ENCODE measurements at regions not wholly inside any gene's neighbourhood (a gene's known extent, or its start where the extent isn't known, plus 50 kb on each side); places are given as distances from the start of the nearest gene placed in this dataset.
"Not testable (repeated sequence)": the region's sequence is repeated elsewhere in the genome, so short reads cannot be mapped to it uniquely, and the experiment has no call there.

GRCh38 chr5:165035520-165035919 lies 1530.1 kb downstream of the MAT2B start:
- DNase-seq, result no peak

- no peak for DNase-seq
Observed at GRCh38 chr5:165039748-165040147, 1534.3 kb downstream of the MAT2B start.

GRCh38 chr5:165045941-165046340 lies 1540.5 kb downstream of the MAT2B start:
- DNase-seq, result not testable (repeated sequence)

DNA sequence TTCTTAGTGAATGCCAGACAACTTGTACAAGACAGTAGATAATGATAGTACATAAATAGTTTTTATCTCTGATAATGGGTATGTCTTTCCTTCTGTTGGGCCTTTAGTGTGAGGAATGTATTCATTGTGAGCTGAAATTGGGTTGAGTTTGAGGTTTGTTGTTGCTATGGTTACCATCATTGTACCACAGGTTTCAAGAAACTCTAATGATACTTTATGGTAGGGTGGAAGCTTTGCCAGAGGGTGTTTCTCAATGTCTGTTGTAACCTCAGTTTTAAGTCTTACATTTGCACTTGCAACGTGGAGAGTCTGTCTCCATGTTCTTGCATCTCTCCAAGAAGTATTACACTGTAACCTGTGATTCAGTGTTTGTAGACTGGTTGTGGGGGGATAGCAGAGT lies 1550.1 kb downstream of the MAT2B start:
- DNase-seq, result no peak

DNA sequence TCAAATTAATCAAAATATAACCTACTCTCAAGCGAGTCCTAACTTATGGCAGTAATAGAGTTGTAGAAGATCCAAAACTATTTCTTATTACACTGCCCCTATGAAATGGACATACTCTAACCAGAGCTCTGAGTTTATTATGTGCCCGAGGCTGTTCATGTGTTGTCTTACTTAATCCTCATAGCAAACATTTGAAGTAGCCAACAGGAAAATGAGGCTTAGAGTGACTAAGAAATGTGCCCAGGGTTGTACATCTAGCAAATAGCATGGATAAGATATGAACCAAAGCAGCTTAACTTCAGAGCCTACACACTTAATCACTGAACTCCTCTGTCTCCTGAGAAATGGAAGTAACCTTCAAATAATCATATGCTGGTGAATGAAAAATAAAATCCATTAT lies 1551.7 kb downstream of the MAT2B start:
- no peak for DNase-seq

DNA sequence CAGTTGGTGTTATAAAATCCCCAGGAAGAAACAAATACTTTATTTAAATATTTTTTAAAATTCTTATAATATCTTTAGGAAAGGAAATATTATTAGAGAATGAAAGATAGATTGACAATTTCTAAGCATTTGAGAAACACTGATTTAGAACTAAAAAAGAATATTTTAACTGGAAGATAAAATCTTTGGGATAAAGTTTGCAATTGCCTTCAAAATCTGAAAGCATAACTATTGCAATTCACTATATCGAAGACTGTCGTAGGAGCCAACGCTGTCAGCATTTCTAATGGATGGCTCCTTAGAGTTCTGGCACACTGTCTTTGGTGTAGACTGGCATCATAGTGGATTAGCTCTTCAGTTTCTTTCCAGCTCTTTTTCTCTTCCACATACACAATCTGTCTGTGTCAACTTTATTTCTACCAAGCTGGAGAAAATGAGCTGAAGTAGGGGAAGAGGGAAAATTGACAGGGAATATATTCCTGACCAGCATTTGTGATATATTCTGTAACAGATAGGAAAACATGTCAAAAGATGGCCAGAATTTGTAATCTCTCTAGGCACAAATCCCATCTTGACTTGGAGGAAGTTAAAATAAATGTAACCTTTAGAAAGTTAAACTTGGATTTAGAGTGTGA lies 1561.4 kb downstream of the MAT2B start:
- no peak for DNase-seq

DNA sequence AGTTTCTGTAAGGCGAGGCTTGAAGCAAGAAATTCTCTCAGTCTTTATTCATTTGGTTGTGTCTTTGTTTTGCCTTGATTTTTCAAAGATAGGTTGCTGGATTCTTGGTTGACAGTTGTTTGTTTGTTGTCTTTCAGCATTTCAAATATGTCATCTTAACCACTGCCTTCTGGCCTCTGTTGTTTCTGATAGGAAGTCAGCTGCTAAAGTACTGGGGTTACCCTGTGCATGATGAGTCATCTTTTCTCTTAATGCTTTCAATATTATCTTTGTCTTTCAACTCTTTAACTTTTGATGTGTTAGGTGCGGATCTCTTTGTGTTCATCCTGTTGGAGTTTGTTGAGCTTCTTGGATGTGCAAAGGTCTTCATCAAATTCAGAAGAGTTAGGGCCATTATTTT lies 1571.3 kb downstream of the MAT2B start:
- no peak for DNase-seq

DNA sequence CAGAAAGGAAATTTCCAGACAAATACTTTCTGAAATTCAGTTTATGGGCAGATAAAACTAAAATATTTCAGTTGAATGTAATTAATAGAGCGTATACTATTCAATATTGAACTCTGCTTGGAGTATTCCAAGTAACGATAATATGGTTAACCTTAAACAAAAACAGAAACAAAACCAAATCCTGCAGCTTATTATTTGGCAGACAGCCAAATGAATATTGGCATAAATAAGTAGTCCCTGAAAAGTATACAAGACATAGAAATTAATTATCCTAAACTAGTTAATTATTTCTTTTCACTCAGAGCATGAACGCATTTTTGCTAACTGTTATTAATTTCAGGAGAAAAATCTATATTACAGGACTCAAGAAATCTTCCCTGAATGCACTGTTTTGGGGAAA lies 1574.0 kb downstream of the MAT2B start:
- DNase-seq, result no peak

DNA sequence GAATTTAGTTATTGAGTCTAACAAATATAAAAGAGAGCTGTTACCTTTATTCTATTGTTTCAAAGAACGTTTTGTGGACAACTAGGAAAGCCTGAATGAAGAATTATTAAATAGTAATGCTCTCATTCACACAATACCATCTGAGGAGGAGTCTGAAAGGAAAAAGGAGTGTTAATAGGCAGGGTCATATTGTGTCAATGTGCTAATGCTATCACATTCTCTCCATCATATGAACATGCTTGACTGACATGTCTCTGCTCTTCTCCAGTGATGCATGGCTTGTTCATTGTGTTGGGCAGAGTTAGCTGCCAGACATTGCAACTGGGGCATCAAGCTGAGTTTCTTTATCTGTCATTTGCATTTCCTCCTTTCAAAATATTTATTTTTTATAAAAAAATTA lies 1578.0 kb downstream of the MAT2B start:
- DNase-seq, result no peak

DNA sequence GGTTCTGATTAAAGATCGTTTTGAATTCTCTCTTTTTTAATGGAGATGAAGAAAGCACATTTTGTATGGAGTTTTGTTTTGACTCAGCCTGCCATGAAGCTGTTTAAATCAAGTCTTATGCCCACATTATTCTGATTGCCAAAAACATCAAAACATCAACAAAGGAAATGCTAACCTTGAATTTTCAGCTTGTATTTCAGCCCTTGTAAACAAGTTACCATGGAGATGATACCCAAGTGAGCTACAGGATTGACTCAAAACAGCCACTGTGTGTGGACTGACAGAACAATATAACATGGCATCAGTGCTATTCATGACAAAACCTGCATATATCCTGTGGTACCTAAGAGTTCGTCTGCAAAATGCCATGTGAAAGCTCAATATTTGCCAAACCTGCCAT lies 1581.0 kb downstream of the MAT2B start:
- no peak for DNase-seq

- DNase-seq, result no peak
Observed at GRCh38 chr5:165094782-165095181, 1589.4 kb downstream of the MAT2B start.

- DNase-seq, result no peak
Observed at GRCh38 chr5:165101709-165102108, 1596.3 kb downstream of the MAT2B start.

DNA sequence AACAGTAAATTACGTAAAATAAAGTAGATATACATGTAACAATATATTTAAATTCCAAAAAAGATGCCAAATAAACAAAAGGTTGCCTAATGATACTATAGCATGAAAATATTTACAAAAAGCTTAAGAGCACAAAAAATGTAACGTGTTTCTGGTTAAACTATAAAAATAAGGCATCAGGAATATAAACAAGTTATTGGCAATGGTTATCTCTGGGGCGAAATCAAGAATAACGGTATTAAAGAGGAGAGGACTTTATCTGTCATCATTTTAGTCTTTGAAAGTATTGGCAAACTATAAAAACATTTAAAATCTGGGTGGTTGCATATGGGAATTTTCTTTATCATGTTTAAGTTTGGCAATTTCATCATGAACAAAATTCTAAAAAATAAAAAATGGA lies 1599.2 kb downstream of the MAT2B start:
- DNase-seq, result no peak

DNA sequence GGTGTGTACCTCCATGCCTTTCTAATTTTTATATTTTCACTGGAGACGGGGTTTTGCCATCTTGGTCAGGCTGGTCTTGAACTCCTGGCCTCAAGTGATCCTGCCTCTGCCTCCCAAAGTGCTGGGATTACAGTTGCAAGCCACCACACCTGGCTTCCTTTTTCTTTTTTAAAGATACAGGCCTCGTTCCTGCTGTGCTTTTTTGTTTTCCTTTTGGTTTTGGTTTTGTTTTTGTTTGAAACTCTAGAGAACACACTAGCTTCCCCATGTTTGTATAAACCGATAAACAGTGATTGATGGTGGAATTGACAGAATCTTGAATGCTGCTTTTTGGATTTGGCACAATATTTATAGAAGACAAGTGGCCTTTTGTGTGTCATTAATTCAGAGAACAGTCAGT lies 1603.4 kb downstream of the MAT2B start:
- DNase-seq, result no peak

DNA sequence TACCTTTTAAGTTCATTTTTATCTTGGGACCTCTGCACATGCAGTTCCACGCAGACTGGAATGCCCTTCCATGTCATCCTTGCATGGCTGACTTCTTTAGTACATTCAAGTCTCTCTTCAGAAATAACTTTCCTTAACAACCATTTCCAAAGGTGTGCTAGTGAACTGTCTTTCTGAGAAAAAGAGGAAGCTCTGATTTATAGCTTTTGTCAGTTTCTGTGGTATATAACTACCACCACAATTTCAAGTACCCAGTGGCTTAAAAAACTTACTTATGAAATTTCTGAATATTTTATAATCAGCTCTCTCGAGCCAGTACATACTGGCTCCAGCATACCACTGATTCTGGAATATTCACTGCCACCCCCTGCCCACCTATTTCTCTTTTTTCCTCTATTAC lies 1613.8 kb downstream of the MAT2B start:
- DNase-seq, result no peak

- no peak for DNase-seq
Observed at GRCh38 chr5:165126598-165126997, 1621.2 kb downstream of the MAT2B start.

DNA sequence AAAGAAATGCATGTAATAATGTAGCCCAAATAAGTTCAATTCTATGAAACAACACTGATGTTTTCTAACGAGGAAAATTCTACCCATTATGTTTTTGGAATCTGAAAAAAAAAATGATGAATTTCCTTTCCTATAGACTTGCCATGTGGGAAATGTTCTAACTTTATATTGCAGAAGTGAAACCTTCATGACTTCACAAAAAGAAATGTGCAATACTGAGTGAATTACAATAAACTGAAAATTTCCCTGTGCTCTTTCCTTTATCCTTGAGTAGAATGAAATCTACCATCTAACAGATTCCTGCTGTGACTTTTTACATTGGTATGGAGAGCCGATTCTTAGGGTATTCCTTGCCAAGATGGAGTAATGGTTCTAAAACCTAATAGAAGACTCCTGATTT lies 1622.5 kb downstream of the MAT2B start:
- no peak for DNase-seq

DNA sequence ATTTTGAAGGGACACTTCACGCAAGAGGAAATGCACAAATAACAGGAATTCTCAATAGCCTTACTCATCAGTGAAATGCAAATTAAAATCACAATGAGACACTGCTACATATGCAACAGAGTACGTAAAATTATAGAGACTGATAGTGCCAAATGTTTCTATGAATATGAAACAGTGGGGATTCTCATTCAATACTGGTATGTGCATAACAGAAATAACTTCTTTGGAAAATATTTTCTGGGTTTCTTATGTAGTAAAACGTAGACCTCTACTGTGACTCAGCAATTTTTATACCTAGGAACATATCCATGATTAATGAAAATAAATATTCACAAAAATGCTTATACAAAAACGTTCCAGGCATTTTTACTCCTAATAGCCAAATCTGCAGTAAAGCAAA lies 1625.2 kb downstream of the MAT2B start:
- no peak for DNase-seq

- no peak for DNase-seq
Observed at GRCh38 chr5:165134155-165134554, 1628.7 kb downstream of the MAT2B start.

- DNase-seq, result no peak
Observed at GRCh38 chr5:165135565-165135964, 1630.1 kb downstream of the MAT2B start.

DNA sequence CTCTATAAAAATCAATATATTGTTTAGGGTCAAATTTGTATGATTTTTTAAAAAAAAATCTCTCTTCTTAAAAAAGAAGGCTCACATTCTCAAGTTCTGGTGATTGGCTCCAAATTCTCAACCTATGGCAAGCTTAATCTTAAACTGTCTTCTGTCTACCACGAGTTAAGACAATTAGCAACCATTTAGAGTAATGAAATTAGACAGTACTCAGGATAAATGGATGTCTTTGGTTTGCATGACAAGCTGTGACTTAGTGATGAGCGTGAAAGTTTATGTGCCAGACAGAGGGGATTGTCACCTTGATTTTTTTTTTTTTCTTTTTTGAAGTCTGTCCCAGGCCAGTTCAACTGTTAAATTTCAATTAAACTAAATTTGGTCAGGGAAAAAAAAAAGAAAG lies 1632.3 kb downstream of the MAT2B start:
- no peak for DNase-seq

- no peak for DNase-seq
Observed at GRCh38 chr5:165138236-165138635, 1632.8 kb downstream of the MAT2B start.

DNA sequence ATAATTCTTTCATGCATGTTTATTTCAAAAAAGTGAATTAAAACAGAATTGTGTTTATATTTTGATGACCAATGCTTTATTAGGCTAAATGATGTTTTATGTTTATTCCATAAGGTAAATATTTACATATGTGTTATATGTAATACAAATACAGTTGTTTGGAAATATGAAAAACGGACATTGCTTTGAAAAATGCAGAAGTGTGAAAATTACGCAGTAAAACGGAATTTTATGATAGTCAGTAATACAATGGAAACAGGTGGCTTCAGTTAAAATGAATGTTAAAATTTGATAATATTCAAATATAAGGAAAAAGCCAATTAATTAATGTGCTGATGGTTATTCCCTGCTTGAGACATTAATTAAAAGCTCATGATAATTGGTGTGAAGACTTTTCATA lies 1633.8 kb downstream of the MAT2B start:
- no peak for DNase-seq

DNA sequence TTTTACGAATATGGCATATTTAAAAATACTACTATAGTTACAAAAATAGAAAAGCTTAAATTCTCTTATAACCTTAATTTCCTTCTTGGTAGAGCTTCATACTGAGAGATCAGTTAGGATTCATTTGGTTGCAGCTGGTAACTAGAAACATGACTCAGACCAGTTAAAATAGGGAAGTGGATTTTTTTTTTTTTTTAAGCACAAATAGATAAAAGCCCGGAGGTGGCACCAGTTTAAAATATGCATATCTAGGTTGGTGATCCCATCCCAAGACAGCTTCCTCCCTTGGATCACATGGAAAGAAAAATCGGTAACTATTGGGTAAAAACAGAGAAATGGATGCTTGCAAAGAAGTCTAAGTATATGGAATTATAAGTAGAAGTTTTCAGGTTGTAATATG lies 1634.3 kb downstream of the MAT2B start:
- DNase-seq, result no peak

- DNase-seq, result no peak
Observed at GRCh38 chr5:165143741-165144140, 1638.3 kb downstream of the MAT2B start.

GRCh38 chr5:165149431-165149830 lies 1644.0 kb downstream of the MAT2B start:
- no peak for DNase-seq

Measured in activated CD4-positive, alpha-beta T cell treated with anti-CD3 and anti-CD28 coated beads, Interleukin-10, Interleukin-2, amounts not matched to agents 100 ng/mL and 50 ng/mL, durations not matched to agents 16 hours and 8 hours (primary cell).